ENCODE measurements at regions not wholly inside any gene's neighbourhood (a gene's known extent, or its start where the extent isn't known, plus 50 kb on each side); places are given as distances from the start of the nearest gene placed in this dataset.

- Histone ChIP-seq H3K4me1 (ENCODE audit: control insufficient read depth in 2 of 2, insufficient read depth in 2 of 2, low read length in 1 of 2) (no peaks in the 10 kb centered on the region), H3K27me3 (ENCODE audit: control insufficient read depth in 1 of 2, insufficient read depth in 2 of 2, low read length in 2 of 2) (no peaks in the 10 kb centered on the region), H3K27ac (ENCODE audit: low read depth in 2 of 2, low read length in 1 of 2) (no peak overlapping the region), H3K9me3 (ENCODE audit: control insufficient read depth in 2 of 2, insufficient read depth in 1 of 2, low read depth in 1 of 2, low read length in 1 of 2) (no peaks in the 10 kb centered on the region), H3K4me3 (ENCODE audit: low read depth in 1 of 2, low read length in 2 of 2) (no peak overlapping the region), H3K36me3 (ENCODE audit: control insufficient read depth in 2 of 2, insufficient read depth in 2 of 2, low read length in 1 of 2) (no peaks in the 10 kb centered on the region)
- WGBS, 2 donors, result 89 to 92% methylated on average over 6 of the region's 6 CpGs
These were observed 359.3 kb downstream of the KCNRG start for GRCh38 chr13:50374517-50374916.

GRCh38 chr13:50375792-50376191 is 360.5 kb downstream of the KCNRG start:
- Histone ChIP-seq H3K36me3 (ENCODE audit: control insufficient read depth in 2 of 2, insufficient read depth in 2 of 2, low read length in 1 of 2) (no peaks in the 10 kb centered on the region), H3K4me1 (ENCODE audit: control insufficient read depth in 2 of 2, insufficient read depth in 2 of 2, low read length in 1 of 2) (no peaks in the 10 kb centered on the region), H3K27ac (ENCODE audit: low read depth in 2 of 2, low read length in 1 of 2) (no peak overlapping the region), H3K4me3 (ENCODE audit: low read depth in 1 of 2, low read length in 2 of 2) (no peak overlapping the region), H3K9me3 (ENCODE audit: control insufficient read depth in 2 of 2, insufficient read depth in 1 of 2, low read depth in 1 of 2, low read length in 1 of 2) (peaks cover 0 to 5% of the 10 kb centered on the region in 2 donors), H3K27me3 (ENCODE audit: control insufficient read depth in 1 of 2, insufficient read depth in 2 of 2, low read length in 2 of 2) (no peaks in the 10 kb centered on the region)
- 53 to 55% methylated on average over 4 of the region's 4 CpGs for WGBS, 2 donors

GRCh38 chr13:50376895-50377575 is 361.8 kb downstream of the KCNRG start:
- Histone ChIP-seq H3K4me1 (ENCODE audit: control insufficient read depth in 2 of 2, insufficient read depth in 2 of 2, low read length in 1 of 2) (no peaks in the 10 kb centered on the region), H3K27me3 (ENCODE audit: control insufficient read depth in 1 of 2, insufficient read depth in 2 of 2, low read length in 2 of 2) (no peaks in the 10 kb centered on the region), H3K36me3 (ENCODE audit: control insufficient read depth in 2 of 2, insufficient read depth in 2 of 2, low read length in 1 of 2) (no peaks in the 10 kb centered on the region), H3K9me3 (ENCODE audit: control insufficient read depth in 2 of 2, insufficient read depth in 1 of 2, low read depth in 1 of 2, low read length in 1 of 2) (peaks cover 0 to 5% of the 10 kb centered on the region in 2 donors), H3K27ac (ENCODE audit: low read depth in 2 of 2, low read length in 1 of 2) (no peak overlapping the region), H3K4me3 (ENCODE audit: low read depth in 1 of 2, low read length in 2 of 2) (no peak overlapping the region)
- 76 to 88% methylated on average over 1 of the region's 1 CpG for WGBS, 2 donors

GRCh38 chr13:50377726-50378270 is 362.6 kb downstream of the KCNRG start:
- Histone ChIP-seq H3K27ac (ENCODE audit: low read depth in 2 of 2, low read length in 1 of 2) (no peak overlapping the region), H3K27me3 (ENCODE audit: control insufficient read depth in 1 of 2, insufficient read depth in 2 of 2, low read length in 2 of 2) (no peaks in the 10 kb centered on the region), H3K9me3 (ENCODE audit: control insufficient read depth in 2 of 2, insufficient read depth in 1 of 2, low read depth in 1 of 2, low read length in 1 of 2) (peaks cover 0 to 5% of the 10 kb centered on the region in 2 donors), H3K4me3 (ENCODE audit: low read depth in 1 of 2, low read length in 2 of 2) (no peak overlapping the region), H3K36me3 (ENCODE audit: control insufficient read depth in 2 of 2, insufficient read depth in 2 of 2, low read length in 1 of 2) (no peaks in the 10 kb centered on the region), H3K4me1 (ENCODE audit: control insufficient read depth in 2 of 2, insufficient read depth in 2 of 2, low read length in 1 of 2) (no peaks in the 10 kb centered on the region)
- 64 to 73% methylated on average over 2 of the region's 2 CpGs for WGBS, 2 donors

GRCh38 chr13:50378509-50379044 is 363.3 kb downstream of the KCNRG start:
- Histone ChIP-seq H3K27me3 (ENCODE audit: control insufficient read depth in 1 of 2, insufficient read depth in 2 of 2, low read length in 2 of 2) (no peaks in the 10 kb centered on the region), H3K36me3 (ENCODE audit: control insufficient read depth in 2 of 2, insufficient read depth in 2 of 2, low read length in 1 of 2) (no peaks in the 10 kb centered on the region), H3K27ac (ENCODE audit: low read depth in 2 of 2, low read length in 1 of 2) (no peak overlapping the region), H3K4me1 (ENCODE audit: control insufficient read depth in 2 of 2, insufficient read depth in 2 of 2, low read length in 1 of 2) (no peaks in the 10 kb centered on the region), H3K4me3 (ENCODE audit: low read depth in 1 of 2, low read length in 2 of 2) (no peak overlapping the region), H3K9me3 (ENCODE audit: control insufficient read depth in 2 of 2, insufficient read depth in 1 of 2, low read depth in 1 of 2, low read length in 1 of 2) (peaks cover 0 to 5% of the 10 kb centered on the region in 2 donors)
- WGBS, 2 donors, result 72 to 74% methylated on average over 5 of the region's 5 CpGs

- WGBS, 2 donors, result 78 to 82% methylated on average over 3 of the region's 3 CpGs
- Histone ChIP-seq H3K27me3 (ENCODE audit: control insufficient read depth in 1 of 2, insufficient read depth in 2 of 2, low read length in 2 of 2) (no peaks in the 10 kb centered on the region), H3K27ac (ENCODE audit: low read depth in 2 of 2, low read length in 1 of 2) (no peak overlapping the region), H3K4me1 (ENCODE audit: control insufficient read depth in 2 of 2, insufficient read depth in 2 of 2, low read length in 1 of 2) (no peaks in the 10 kb centered on the region), H3K36me3 (ENCODE audit: control insufficient read depth in 2 of 2, insufficient read depth in 2 of 2, low read length in 1 of 2) (no peaks in the 10 kb centered on the region), H3K4me3 (ENCODE audit: low read depth in 1 of 2, low read length in 2 of 2) (no peak overlapping the region), H3K9me3 (ENCODE audit: control insufficient read depth in 2 of 2, insufficient read depth in 1 of 2, low read depth in 1 of 2, low read length in 1 of 2) (peaks cover 0 to 5% of the 10 kb centered on the region in 2 donors)
These were observed 364.3 kb downstream of the KCNRG start for GRCh38 chr13:50379584-50379983.

- H3K4me1 ChIP-seq (ENCODE audit: control insufficient read depth in 2 of 2, insufficient read depth in 2 of 2, low read length in 1 of 2), result no peaks in the 10 kb centered on the region
- no peaks in the 10 kb centered on the region for H3K36me3 ChIP-seq (ENCODE audit: control insufficient read depth in 2 of 2, insufficient read depth in 2 of 2, low read length in 1 of 2)
- H3K27me3 ChIP-seq (ENCODE audit: control insufficient read depth in 1 of 2, insufficient read depth in 2 of 2, low read length in 2 of 2), result no peaks in the 10 kb centered on the region
- peaks cover 0 to 5% of the 10 kb centered on the region in 2 donors for H3K9me3 ChIP-seq (ENCODE audit: control insufficient read depth in 2 of 2, insufficient read depth in 1 of 2, low read depth in 1 of 2, low read length in 1 of 2)
- no peak overlapping the region for H3K27ac ChIP-seq (ENCODE audit: low read depth in 2 of 2, low read length in 1 of 2)
- H3K4me3 ChIP-seq (ENCODE audit: low read depth in 1 of 2, low read length in 2 of 2), result no peak overlapping the region
These were observed 365.7 kb downstream of the KCNRG start for GRCh38 chr13:50380905-50381304.

- 96% methylated on average over 1 of the region's 1 CpG for WGBS, 2 donors
- H3K36me3 ChIP-seq (ENCODE audit: control insufficient read depth in 2 of 2, insufficient read depth in 2 of 2, low read length in 1 of 2), result no peaks in the 10 kb centered on the region
- H3K27me3 ChIP-seq (ENCODE audit: control insufficient read depth in 1 of 2, insufficient read depth in 2 of 2, low read length in 2 of 2), result no peaks in the 10 kb centered on the region
- H3K9me3 ChIP-seq (ENCODE audit: control insufficient read depth in 2 of 2, insufficient read depth in 1 of 2, low read depth in 1 of 2, low read length in 1 of 2), result peaks cover 0 to 5% of the 10 kb centered on the region in 2 donors
- H3K4me3 ChIP-seq (ENCODE audit: low read depth in 1 of 2, low read length in 2 of 2), result no peak overlapping the region
- H3K4me1 ChIP-seq (ENCODE audit: control insufficient read depth in 2 of 2, insufficient read depth in 2 of 2, low read length in 1 of 2), result peaks cover 0 to 2% of the 10 kb centered on the region in 2 donors
- H3K27ac ChIP-seq (ENCODE audit: low read depth in 2 of 2, low read length in 1 of 2), result no peak overlapping the region
These were observed 367.3 kb downstream of the KCNRG start for GRCh38 chr13:50382511-50382910.

GRCh38 chr13:50382951-50383350 is 367.7 kb downstream of the KCNRG start:
- Histone ChIP-seq H3K9me3 (ENCODE audit: control insufficient read depth in 2 of 2, insufficient read depth in 1 of 2, low read depth in 1 of 2, low read length in 1 of 2) (peaks cover 0 to 5% of the 10 kb centered on the region in 2 donors), H3K4me3 (ENCODE audit: low read depth in 1 of 2, low read length in 2 of 2) (no peak overlapping the region), H3K36me3 (ENCODE audit: control insufficient read depth in 2 of 2, insufficient read depth in 2 of 2, low read length in 1 of 2) (no peaks in the 10 kb centered on the region), H3K27me3 (ENCODE audit: control insufficient read depth in 1 of 2, insufficient read depth in 2 of 2, low read length in 2 of 2) (no peaks in the 10 kb centered on the region), H3K27ac (ENCODE audit: low read depth in 2 of 2, low read length in 1 of 2) (no peak overlapping the region), H3K4me1 (ENCODE audit: control insufficient read depth in 2 of 2, insufficient read depth in 2 of 2, low read length in 1 of 2) (peaks cover 0 to 2% of the 10 kb centered on the region in 2 donors)
- 72 to 84% methylated on average over 4 of the region's 4 CpGs for WGBS, 2 donors

GRCh38 chr13:50384724-50385123 is 369.5 kb downstream of the KCNRG start:
- H3K9me3 ChIP-seq (ENCODE audit: control insufficient read depth in 2 of 2, insufficient read depth in 1 of 2, low read depth in 1 of 2, low read length in 1 of 2), result peaks cover 0 to 5% of the 10 kb centered on the region in 2 donors
- peaks cover 0 to 2% of the 10 kb centered on the region in 2 donors for H3K27me3 ChIP-seq (ENCODE audit: control insufficient read depth in 1 of 2, insufficient read depth in 2 of 2, low read length in 2 of 2)
- no peak overlapping the region for H3K4me3 ChIP-seq (ENCODE audit: low read depth in 1 of 2, low read length in 2 of 2)
- no peaks in the 10 kb centered on the region for H3K36me3 ChIP-seq (ENCODE audit: control insufficient read depth in 2 of 2, insufficient read depth in 2 of 2, low read length in 1 of 2)
- H3K27ac ChIP-seq (ENCODE audit: low read depth in 2 of 2, low read length in 1 of 2), result no peak overlapping the region
- 96 to 97% methylated on average over 1 of the region's 1 CpG for WGBS, 2 donors
- H3K4me1 ChIP-seq (ENCODE audit: control insufficient read depth in 2 of 2, insufficient read depth in 2 of 2, low read length in 1 of 2), result peaks cover 0 to 2% of the 10 kb centered on the region in 2 donors
